ENCODE measurements at regions not wholly inside any gene's neighbourhood (a gene's known extent, or its start where the extent isn't known, plus 50 kb on each side); places are given as distances from the start of the nearest gene placed in this dataset.
A peak's percentile ranks its signal among the peaks of the same experiment; 100 is the strongest.

DNA sequence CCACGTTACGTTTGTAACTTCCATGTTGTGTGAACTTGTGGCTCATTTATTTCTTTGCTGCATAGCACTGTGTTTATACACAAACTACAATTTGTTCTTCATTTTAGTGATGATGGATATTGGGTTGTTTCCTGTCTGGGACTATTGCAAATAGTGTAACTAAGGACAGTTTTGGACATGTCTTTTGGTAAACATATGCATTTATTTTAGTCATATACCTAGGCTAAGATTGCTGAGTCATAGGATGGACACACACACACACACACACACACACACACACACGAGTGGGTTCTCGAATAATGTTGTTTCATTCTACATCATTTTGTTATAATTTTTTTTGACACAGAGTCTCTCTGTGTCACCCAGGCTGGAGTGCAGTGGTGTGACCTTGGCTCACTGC, 123.5 kb upstream of the CAND1 start:
- WGBS (ENCODE audit: insufficient coverage), result 60% methylated on average over 1 of the region's 4 CpGs
- peaks cover 0 to 2% (median 0%) of the 10 kb centered on the region in 5 experiments for H3K27me3 ChIP-seq (replicated peaks in 2 of 5; ENCODE audit: control insufficient read depth in 4 of 5, insufficient read depth in 5 of 5, low read length in 4 of 5)
- H3K4me1 ChIP-seq (ENCODE audit: control extremely low read depth in 1 of 4, control insufficient read depth in 4 of 4, insufficient read depth in 4 of 4, low read length in 3 of 4), result no peaks in the 10 kb centered on the region
- no peaks in the 10 kb centered on the region for H3K9me3 ChIP-seq (ENCODE audit: control extremely low read depth in 1 of 5, control insufficient read depth in 4 of 5, insufficient read depth in 2 of 5, low read depth in 1 of 5, low read length in 4 of 5)
- no peak overlapping the region for H3K27ac ChIP-seq (ENCODE audit: insufficient read depth in 1 of 2, low read depth in 1 of 2, low read length in 2 of 2, poor library complexity in 1 of 2, severe bottlenecking in 2 of 2)
- CTCF ChIA-PET, result no interaction called here
- peak in 1 of 3 donors; percentile 2 for DNase-seq
- no peaks in the 10 kb centered on the region for H3K36me3 ChIP-seq (ENCODE audit: control insufficient read depth in 4 of 4, insufficient read depth in 4 of 4, low read length in 3 of 4)
- POLR2A ChIA-PET, result no interaction called here
- H3K4me3 ChIP-seq (ENCODE audit: control insufficient read depth in 1 of 7, extremely low read depth in 1 of 7, insufficient read depth in 4 of 7, low read depth in 2 of 7, low read length in 6 of 7), result no peak overlapping the region

GRCh38 chr12:67147030-67147429, 122.1 kb upstream of the CAND1 start:
- Histone ChIP-seq H3K27me3 (replicated peaks in 2 of 5; ENCODE audit: control insufficient read depth in 4 of 5, insufficient read depth in 5 of 5, low read length in 4 of 5) (peaks cover 0 to 2% (median 0%) of the 10 kb centered on the region in 5 experiments), H3K27ac (ENCODE audit: insufficient read depth in 1 of 2, low read depth in 1 of 2, low read length in 2 of 2, poor library complexity in 1 of 2, severe bottlenecking in 2 of 2) (no peak overlapping the region), H3K4me1 (ENCODE audit: control extremely low read depth in 1 of 4, control insufficient read depth in 4 of 4, insufficient read depth in 4 of 4, low read length in 3 of 4) (no peaks in the 10 kb centered on the region), H3K4me3 (ENCODE audit: control insufficient read depth in 1 of 7, extremely low read depth in 1 of 7, insufficient read depth in 4 of 7, low read depth in 2 of 7, low read length in 6 of 7) (no peak overlapping the region), H3K36me3 (ENCODE audit: control insufficient read depth in 4 of 4, insufficient read depth in 4 of 4, low read length in 3 of 4) (no peaks in the 10 kb centered on the region), H3K9me3 (ENCODE audit: control extremely low read depth in 1 of 5, control insufficient read depth in 4 of 5, insufficient read depth in 2 of 5, low read depth in 1 of 5, low read length in 4 of 5) (no peaks in the 10 kb centered on the region)
- ChIA-PET CTCF (no interaction called here), POLR2A (no interaction called here)
- no CpG with 5 or more reads among the region's 1 CpG for WGBS (ENCODE audit: insufficient coverage)
- DNase-seq, result no peak

DNA sequence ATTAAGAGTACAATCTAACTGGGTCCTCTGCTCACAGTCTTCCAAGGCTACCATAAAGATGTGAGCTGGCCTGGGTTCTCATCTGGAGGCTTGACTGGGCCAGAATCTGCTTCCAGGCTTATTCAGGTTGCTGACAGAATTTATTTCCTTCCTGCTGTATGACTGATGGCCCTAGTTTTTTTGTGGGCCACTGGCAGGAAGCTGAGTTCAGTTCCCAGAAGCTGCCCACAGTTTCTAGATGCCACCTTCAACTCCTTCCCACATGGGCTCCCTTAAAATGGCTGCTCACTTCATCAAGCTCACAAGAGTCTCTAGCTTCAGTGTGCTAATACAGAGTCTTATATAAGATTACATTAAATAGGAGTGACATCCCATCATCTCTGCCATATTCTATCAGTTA, 121.7 kb upstream of the CAND1 start:
- ChIA-PET CTCF (interaction anchor here (0.5 kb wide), 1 partner anchor 1959 kb away, joined by 3 read pairs; no protein-coding TSS in a partner anchor), POLR2A (no interaction called here)
- DNase-seq, result no peak
- Histone ChIP-seq H3K4me1 (ENCODE audit: control extremely low read depth in 1 of 4, control insufficient read depth in 4 of 4, insufficient read depth in 4 of 4, low read length in 3 of 4) (no peaks in the 10 kb centered on the region), H3K27ac (ENCODE audit: insufficient read depth in 1 of 2, low read depth in 1 of 2, low read length in 2 of 2, poor library complexity in 1 of 2, severe bottlenecking in 2 of 2) (no peak overlapping the region), H3K27me3 (replicated peaks in 2 of 5; ENCODE audit: control insufficient read depth in 4 of 5, insufficient read depth in 5 of 5, low read length in 4 of 5) (peaks cover 0 to 2% (median 0%) of the 10 kb centered on the region in 5 experiments), H3K36me3 (ENCODE audit: control insufficient read depth in 4 of 4, insufficient read depth in 4 of 4, low read length in 3 of 4) (no peaks in the 10 kb centered on the region), H3K4me3 (ENCODE audit: control insufficient read depth in 1 of 7, extremely low read depth in 1 of 7, insufficient read depth in 4 of 7, low read depth in 2 of 7, low read length in 6 of 7) (no peak overlapping the region), H3K9me3 (ENCODE audit: control extremely low read depth in 1 of 5, control insufficient read depth in 4 of 5, insufficient read depth in 2 of 5, low read depth in 1 of 5, low read length in 4 of 5) (no peaks in the 10 kb centered on the region)

GRCh38 chr12:67148265-67148664, 120.9 kb upstream of the CAND1 start:
- POLR2A ChIA-PET, result no interaction called here

GRCh38 chr12:67151886-67152285, 117.3 kb upstream of the CAND1 start:
- Histone ChIP-seq H3K4me3 (ENCODE audit: control insufficient read depth in 1 of 7, extremely low read depth in 1 of 7, insufficient read depth in 4 of 7, low read depth in 2 of 7, low read length in 6 of 7) (no peak overlapping the region), H3K27me3 (replicated peaks in 2 of 5; ENCODE audit: control insufficient read depth in 4 of 5, insufficient read depth in 5 of 5, low read length in 4 of 5) (no peaks in the 10 kb centered on the region), H3K27ac (ENCODE audit: insufficient read depth in 1 of 2, low read depth in 1 of 2, low read length in 2 of 2, poor library complexity in 1 of 2, severe bottlenecking in 2 of 2) (no peak overlapping the region), H3K4me1 (ENCODE audit: control extremely low read depth in 1 of 4, control insufficient read depth in 4 of 4, insufficient read depth in 4 of 4, low read length in 3 of 4) (no peaks in the 10 kb centered on the region), H3K36me3 (ENCODE audit: control insufficient read depth in 4 of 4, insufficient read depth in 4 of 4, low read length in 3 of 4) (no peaks in the 10 kb centered on the region), H3K9me3 (ENCODE audit: control extremely low read depth in 1 of 5, control insufficient read depth in 4 of 5, insufficient read depth in 2 of 5, low read depth in 1 of 5, low read length in 4 of 5) (no peaks in the 10 kb centered on the region)
- ChIA-PET POLR2A (no interaction called here), CTCF (no interaction called here)
- no peak for DNase-seq
- WGBS (ENCODE audit: insufficient coverage), result no CpG with 5 or more reads among the region's 3 CpGs

More at GRCh38 chr12:67148265-67148664, 120.9 kb upstream of the CAND1 start:
- DNase-seq, result no peak
- no CpG with 5 or more reads among the region's 1 CpG for WGBS (ENCODE audit: insufficient coverage)
- Histone ChIP-seq H3K27ac (ENCODE audit: insufficient read depth in 1 of 2, low read depth in 1 of 2, low read length in 2 of 2, poor library complexity in 1 of 2, severe bottlenecking in 2 of 2) (no peak overlapping the region), H3K9me3 (ENCODE audit: control extremely low read depth in 1 of 5, control insufficient read depth in 4 of 5, insufficient read depth in 2 of 5, low read depth in 1 of 5, low read length in 4 of 5) (no peaks in the 10 kb centered on the region), H3K4me3 (ENCODE audit: control insufficient read depth in 1 of 7, extremely low read depth in 1 of 7, insufficient read depth in 4 of 7, low read depth in 2 of 7, low read length in 6 of 7) (no peak overlapping the region), H3K27me3 (replicated peaks in 2 of 5; ENCODE audit: control insufficient read depth in 4 of 5, insufficient read depth in 5 of 5, low read length in 4 of 5) (peaks cover 0 to 2% (median 0%) of the 10 kb centered on the region in 5 experiments), H3K36me3 (ENCODE audit: control insufficient read depth in 4 of 4, insufficient read depth in 4 of 4, low read length in 3 of 4) (no peaks in the 10 kb centered on the region), H3K4me1 (ENCODE audit: control extremely low read depth in 1 of 4, control insufficient read depth in 4 of 4, insufficient read depth in 4 of 4, low read length in 3 of 4) (no peaks in the 10 kb centered on the region)
- CTCF ChIA-PET, result no interaction called here

GRCh38 chr12:67152451-67152850, 116.7 kb upstream of the CAND1 start:
- Histone ChIP-seq H3K4me1 (ENCODE audit: control extremely low read depth in 1 of 4, control insufficient read depth in 4 of 4, insufficient read depth in 4 of 4, low read length in 3 of 4) (no peaks in the 10 kb centered on the region), H3K36me3 (ENCODE audit: control insufficient read depth in 4 of 4, insufficient read depth in 4 of 4, low read length in 3 of 4) (no peaks in the 10 kb centered on the region), H3K9me3 (ENCODE audit: control extremely low read depth in 1 of 5, control insufficient read depth in 4 of 5, insufficient read depth in 2 of 5, low read depth in 1 of 5, low read length in 4 of 5) (no peaks in the 10 kb centered on the region), H3K27me3 (replicated peaks in 2 of 5; ENCODE audit: control insufficient read depth in 4 of 5, insufficient read depth in 5 of 5, low read length in 4 of 5) (no peaks in the 10 kb centered on the region), H3K4me3 (ENCODE audit: control insufficient read depth in 1 of 7, extremely low read depth in 1 of 7, insufficient read depth in 4 of 7, low read depth in 2 of 7, low read length in 6 of 7) (no peak overlapping the region), H3K27ac (ENCODE audit: insufficient read depth in 1 of 2, low read depth in 1 of 2, low read length in 2 of 2, poor library complexity in 1 of 2, severe bottlenecking in 2 of 2) (no peak overlapping the region)
- WGBS (ENCODE audit: insufficient coverage), result 82% methylated on average over 1 of the region's 2 CpGs
- ChIA-PET POLR2A (no interaction called here), CTCF (no interaction called here)
- no peak for DNase-seq

DNA sequence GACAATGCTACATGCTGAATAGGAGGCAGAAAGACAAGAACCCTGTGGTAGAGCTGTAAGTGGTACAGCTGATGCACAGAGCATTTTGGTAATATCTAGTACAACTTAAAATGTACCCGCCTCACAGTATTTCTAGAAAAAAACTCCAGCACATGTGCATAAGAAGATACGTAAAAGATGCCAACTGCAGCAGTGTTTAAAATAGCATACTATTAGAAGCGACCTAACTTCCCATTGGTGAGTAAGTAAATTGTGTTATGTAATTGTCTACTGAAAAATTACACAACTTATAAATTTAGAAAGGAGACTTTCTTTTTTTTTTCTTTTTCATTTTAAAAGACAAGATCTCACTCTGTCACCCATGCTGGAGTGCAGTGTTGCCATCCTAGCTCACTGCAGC, 114.3 kb upstream of the CAND1 start:
- H3K36me3 ChIP-seq (ENCODE audit: control insufficient read depth in 4 of 4, insufficient read depth in 4 of 4, low read length in 3 of 4), result no peaks in the 10 kb centered on the region
- no peak overlapping the region for H3K4me3 ChIP-seq (ENCODE audit: control insufficient read depth in 1 of 7, extremely low read depth in 1 of 7, insufficient read depth in 4 of 7, low read depth in 2 of 7, low read length in 6 of 7)
- ChIA-PET CTCF (no interaction called here), POLR2A (no interaction called here)
- H3K27me3 ChIP-seq (replicated peaks in 2 of 5; ENCODE audit: control insufficient read depth in 4 of 5, insufficient read depth in 5 of 5, low read length in 4 of 5), result no peaks in the 10 kb centered on the region
- no CpG with 5 or more reads among the region's 3 CpGs for WGBS (ENCODE audit: insufficient coverage)
- H3K9me3 ChIP-seq (ENCODE audit: control extremely low read depth in 1 of 5, control insufficient read depth in 4 of 5, insufficient read depth in 2 of 5, low read depth in 1 of 5, low read length in 4 of 5), result no peaks in the 10 kb centered on the region
- H3K27ac ChIP-seq (ENCODE audit: insufficient read depth in 1 of 2, low read depth in 1 of 2, low read length in 2 of 2, poor library complexity in 1 of 2, severe bottlenecking in 2 of 2), result no peak overlapping the region
- no peaks in the 10 kb centered on the region for H3K4me1 ChIP-seq (ENCODE audit: control extremely low read depth in 1 of 4, control insufficient read depth in 4 of 4, insufficient read depth in 4 of 4, low read length in 3 of 4)
- DNase-seq, result no peak
